B cell (primary cell): ENCODE measurements at regions not wholly inside any gene's neighbourhood (a gene's known extent, or its start where the extent isn't known, plus 50 kb on each side); places are given as distances from the start of the nearest gene placed in this dataset.

Source experiments
- ATAC-seq: fragments of 200-7000 bp; cut with Tn5 transposase; one replicate; pipeline ENCODE4 v1.10.0; 2021; ENCODE audit warnings: low read depth, mild to moderate bottlenecking, moderate number of reproducible peaks, moderate library complexity
- CTCF ChIA-PET: fragments of 350-600 bp; sonication (Branson Sonifier 250); formaldehyde crosslinking; loops from one replicate; lab custom pipeline; 2021; ENCODE audit warnings: antibody characterized with exemption, inconsistent platforms; lab: Charles Lee
- POLR2A ChIA-PET: fragments of 350-600 bp; sonication (Branson Sonifier 250); formaldehyde crosslinking; loops from one replicate; lab custom pipeline; 2021; ENCODE audit warnings: antibody characterized with exemption; lab: Charles Lee
- DNase-seq: peaks from one replicate; pipeline ENCODE4 v3.0.0; 2013
- H2AFZ ChIP-seq: 2 replicates; pipeline ENCODE4 v1.6.1; 2012; ENCODE audit warnings: mild to moderate bottlenecking, low read depth, low read length; ENCODE audit not compliant: insufficient read depth, poor library complexity, severe bottlenecking
- H3K27ac ChIP-seq, 2 donors: 1 replicate in 1 of 2; 2 replicates in 1 of 2; pipeline ENCODE4 v1.5.1; 2012 to 2013; ENCODE audit warnings: low read length in 2 of 2, mild to moderate bottlenecking in 2 of 2, moderate library complexity in 1 of 2
- H3K27me3 ChIP-seq, 4 experiments: fragments of 200-600 bp in 1 of 4; sonication (generic) in 1 of 4; replicated peaks in 1 of 4; 1 replicate in 2 of 4; 2 replicates in 2 of 4; pipeline versions ENCODE4 v1.6.1 to v1.7.0; 2013 to 2016; ENCODE audit warnings: low read length in 3 of 4, mild to moderate bottlenecking in 2 of 4, mixed read lengths in 1 of 4, moderate library complexity in 1 of 4; ENCODE audit not compliant: insufficient read depth in 4 of 4, control insufficient read depth in 3 of 4; ENCODE audit errors: control extremely low read depth in 1 of 4
- H3K36me3 ChIP-seq, 2 experiments: replicated peaks in 1 of 2; 1 replicate in 1 of 2; 2 replicates in 1 of 2; pipeline versions ENCODE4 v1.6.1 to v1.7.1; 2013; ENCODE audit warnings: low read length in 1 of 2; ENCODE audit not compliant: insufficient read depth in 2 of 2, control insufficient read depth in 1 of 2; ENCODE audit errors: control extremely low read depth in 1 of 2, extremely low read depth in 1 of 2
- H3K4me1 ChIP-seq, 2 donors: fragments of 200-600 bp in 1 of 2; sonication (generic) in 1 of 2; 1 replicate in 1 of 2; 2 replicates in 1 of 2; pipeline versions ENCODE4 v1.5.1 to v1.6.1; 2013 to 2017; ENCODE audit warnings: low read length in 2 of 2; ENCODE audit not compliant: control insufficient read depth in 2 of 2, insufficient read depth in 2 of 2
- H3K4me2 ChIP-seq: replicated peaks from 2 replicates; pipeline ENCODE3; 2012; ENCODE audit warnings: mild to moderate bottlenecking, low read depth, low read length; ENCODE audit not compliant: poor library complexity, severe bottlenecking
- H3K4me3 ChIP-seq, 5 experiments: fragments of 200-600 bp in 1 of 5; sonication (generic) in 1 of 5; 1 replicate in 3 of 5; 2 replicates in 2 of 5; pipeline versions ENCODE4 v1.5.1 to v1.7.0; 2011 to 2016; ENCODE audit warnings: low read length in 4 of 5, mild to moderate bottlenecking in 4 of 5, low read depth in 2 of 5, control low read depth in 1 of 5, moderate library complexity in 1 of 5; ENCODE audit not compliant: insufficient read depth in 1 of 5; ENCODE audit errors: control extremely low read depth in 1 of 5, extremely low read depth in 1 of 5
- H3K79me2 ChIP-seq: fragments of 200-600 bp; sonication (generic); one replicate; pipeline ENCODE4 v1.6.0; 2016; ENCODE audit warnings: low read length; ENCODE audit not compliant: control insufficient read depth, insufficient read depth
- H3K9ac ChIP-seq: fragments of 200-600 bp; sonication (generic); 2 replicates; pipeline ENCODE4 v1.6.1; 2017; ENCODE audit warnings: mild to moderate bottlenecking, low read length, moderate library complexity
- H3K9me3 ChIP-seq, 3 donors: one replicate each; pipeline versions ENCODE4 v1.6.1 to v1.7.1; 2013; ENCODE audit warnings: low read length in 2 of 3; ENCODE audit not compliant: control insufficient read depth in 2 of 3, insufficient read depth in 1 of 3; ENCODE audit errors: control extremely low read depth in 1 of 3
- H4K20me1 ChIP-seq: 2 replicates; pipeline ENCODE4 v1.6.0; 2012; ENCODE audit warnings: mild to moderate bottlenecking, low read length; ENCODE audit not compliant: insufficient read depth, control insufficient read depth, poor library complexity, severe bottlenecking
- H3K27ac Mint-ChIP-seq: one replicate; pipeline ENCODE4 v1.8.0; 2021; ENCODE audit warnings: mixed read lengths
- H3K27me3 Mint-ChIP-seq: one replicate; pipeline ENCODE4 v1.8.0; 2021; ENCODE audit warnings: mixed read lengths
- H3K4me1 Mint-ChIP-seq: one replicate; pipeline ENCODE4 v1.8.0; 2021; ENCODE audit warnings: mixed read lengths
- H3K4me3 Mint-ChIP-seq: one replicate; pipeline ENCODE4 v1.8.0; 2021; ENCODE audit warnings: mixed read lengths
- H3K9me3 Mint-ChIP-seq: one replicate; pipeline ENCODE4 v1.8.0; 2022; ENCODE audit warnings: mixed read lengths; ENCODE audit not compliant: insufficient read depth
- CTCF ChIP-seq: fragments of 200-600 bp; IDR thresholded peaks from one replicate; pipeline ENCODE4 v1.8.0; 2022; ENCODE audit warnings: antibody characterized with exemption, mild to moderate bottlenecking
- EZH2 ChIP-seq: IDR thresholded peaks from 2 replicates; pipeline ENCODE4 v1.6.1; 2012; ENCODE audit warnings: borderline replicate concordance, low read depth, mild to moderate bottlenecking, moderate library complexity, low read length; ENCODE audit not compliant: insufficient read depth, poor library complexity, severe bottlenecking
- WGBS: methylation state at CpG from one replicate; pipeline ENCODE4 v1.1.5; 2013; ENCODE audit warnings: missing lambda C conversion rate; ENCODE audit not compliant: insufficient coverage; 5-methylcytosine and 5-hydroxymethylcytosine counted together
- intact Hi-C: fragments of 100-400 bp; cut with micrococcal nuclease; formaldehyde crosslinking; loops from one replicate; pipeline ENCODE4 v1.10.0; 2022

GRCh38 chr2:52501715-52502475, 1265.7 kb upstream of the CHAC2 start:
- ChIA-PET POLR2A (no interaction called here), CTCF (no interaction called here)
- H3K27ac ChIP-seq, result no peak overlapping the region
- H3K4me1 ChIP-seq, result no peaks in the 10 kb centered on the region
- H3K4me2 ChIP-seq, result no peak overlapping the region
- no peaks in the 10 kb centered on the region for H3K27me3 ChIP-seq
- peaks cover 0 to 8% (median 4%) of the 10 kb centered on the region in 3 donors for H3K9me3 ChIP-seq
- Mint-ChIP-seq H3K27ac (no peak overlapping the region), H3K4me1 (no peaks in the 10 kb centered on the region), H3K4me3 (no peak overlapping the region), H3K9me3 (no peaks in the 10 kb centered on the region), H3K27me3 (no peaks in the 10 kb centered on the region)
- no peaks in the 10 kb centered on the region for H3K79me2 ChIP-seq
- TF ChIP-seq CTCF, result no peak
- no peak for TF ChIP-seq EZH2
- no peak overlapping the region for H3K9ac ChIP-seq
- DNase-seq, result no peak
- intact Hi-C loops, result no loop called here
- no peak for ATAC-seq
- no peaks in the 10 kb centered on the region for H3K36me3 ChIP-seq
- 82% methylated on average over 2 of the region's 2 CpGs for WGBS
- no peak overlapping the region for H3K4me3 ChIP-seq
- no peaks in the 10 kb centered on the region for H4K20me1 ChIP-seq
- H2AFZ ChIP-seq, result no peak overlapping the region

GRCh38 chr2:52500561-52500960, 1267.0 kb upstream of the CHAC2 start:
- Mint-ChIP-seq H3K9me3 (no peaks in the 10 kb centered on the region), H3K27ac (no peak overlapping the region), H3K27me3 (no peaks in the 10 kb centered on the region), H3K4me3 (no peak overlapping the region), H3K4me1 (no peaks in the 10 kb centered on the region)
- H4K20me1 ChIP-seq, result no peaks in the 10 kb centered on the region
- CTCF ChIA-PET, result no interaction called here
- no peaks in the 10 kb centered on the region for H3K27me3 ChIP-seq
- WGBS, result no CpG with 5 or more reads among the region's 2 CpGs
- H3K9me3 ChIP-seq, result peaks cover 0 to 8% (median 4%) of the 10 kb centered on the region in 3 donors
- H3K36me3 ChIP-seq, result no peaks in the 10 kb centered on the region
- ATAC-seq (no peak), DNase-seq (no peak)
- H3K9ac ChIP-seq, result no peak overlapping the region
- H3K79me2 ChIP-seq, result no peaks in the 10 kb centered on the region
- intact Hi-C loops, result no loop called here
- no peak overlapping the region for H3K27ac ChIP-seq
- no peak for TF ChIP-seq CTCF
- no peak for TF ChIP-seq EZH2
- no peak overlapping the region for H3K4me2 ChIP-seq
- no peak overlapping the region for H3K4me3 ChIP-seq
- H3K4me1 ChIP-seq, result no peaks in the 10 kb centered on the region
- H2AFZ ChIP-seq, result no peak overlapping the region
- POLR2A ChIA-PET, result no interaction called here
